ENCODE measurements at regions not wholly inside any gene's neighbourhood (a gene's known extent, or its start where the extent isn't known, plus 50 kb on each side); places are given as distances from the start of the nearest gene placed in this dataset.

DNA sequence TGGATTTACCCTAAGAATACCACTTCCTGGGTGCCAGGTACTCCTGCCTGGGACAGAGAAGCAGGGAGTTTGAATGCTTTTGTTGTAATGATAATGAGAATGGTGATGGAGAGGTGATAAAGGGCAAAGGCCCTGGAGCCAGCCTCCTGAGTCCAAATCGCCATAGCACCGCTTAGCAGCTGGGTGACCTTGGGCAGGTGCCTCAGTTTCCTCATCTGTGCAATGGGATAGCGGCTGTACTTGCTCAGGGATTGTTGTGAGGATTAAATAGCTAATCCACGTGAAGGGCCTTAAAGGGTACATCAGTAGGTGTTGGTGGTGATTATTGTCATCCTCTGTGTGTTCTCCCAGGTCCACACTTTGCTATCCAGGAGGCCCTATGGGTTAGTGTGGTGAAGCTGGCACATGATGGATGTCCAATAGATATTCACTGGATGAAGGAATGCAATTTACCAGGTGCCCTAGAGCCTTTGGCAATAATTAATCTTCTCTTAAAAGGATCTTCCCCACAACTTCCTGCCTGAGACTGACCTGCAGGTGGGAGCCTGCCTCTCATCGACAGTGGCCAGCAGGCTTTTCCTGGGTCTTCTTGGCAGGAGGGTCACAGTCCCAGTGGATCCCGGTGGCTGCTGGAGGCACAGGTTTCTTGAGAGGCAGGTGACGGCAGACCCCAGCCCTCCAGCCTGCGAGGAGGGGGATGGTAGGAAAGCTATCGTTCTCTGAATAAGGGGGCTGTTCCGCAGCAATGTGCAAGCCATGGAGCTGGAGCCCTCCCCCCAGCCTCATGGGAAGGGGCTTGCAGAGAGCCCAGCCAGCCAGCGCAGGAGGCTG lies 160.2 kb downstream of the MACROH2A1 start:
- TF ChIP-seq ZNF207 (IDR thresholded peaks at IDR 0.05; ENCODE audit: borderline replicate concordance) (no peak), POLR2A (IDR thresholded peaks at IDR 0.05; ENCODE audit: low read depth, low read length) (no peak), RFX5 (IDR thresholded peaks at IDR 0.05; ENCODE audit: low read depth, low read length) (no peak), CBFB (IDR thresholded peaks at IDR 0.05; ENCODE audit: low read depth) (no peak), SUZ12 (IDR thresholded peaks at IDR 0.05; ENCODE audit: unreplicated experiment) (no peak), POLR2AphosphoS5 (IDR thresholded peaks at IDR 0.05; ENCODE audit: low read length) (no peak), SP1 (IDR thresholded peaks at IDR 0.05; ENCODE audit: low read depth, low read length) (no peak), MYC (IDR thresholded peaks at IDR 0.05; ENCODE audit: insufficient read depth, insufficient read length, insufficient replicate concordance, low read length, severe bottlenecking) (no peak), SIN3A (IDR thresholded peaks at IDR 0.05; ENCODE audit: low read depth, low read length) (no peak), IKZF1 (conservative IDR thresholded peaks at IDR 0.05) (no peak), HDGF (IDR thresholded peaks at IDR 0.05) (no peak)
- TF ChIP-seq, protein P1, sequence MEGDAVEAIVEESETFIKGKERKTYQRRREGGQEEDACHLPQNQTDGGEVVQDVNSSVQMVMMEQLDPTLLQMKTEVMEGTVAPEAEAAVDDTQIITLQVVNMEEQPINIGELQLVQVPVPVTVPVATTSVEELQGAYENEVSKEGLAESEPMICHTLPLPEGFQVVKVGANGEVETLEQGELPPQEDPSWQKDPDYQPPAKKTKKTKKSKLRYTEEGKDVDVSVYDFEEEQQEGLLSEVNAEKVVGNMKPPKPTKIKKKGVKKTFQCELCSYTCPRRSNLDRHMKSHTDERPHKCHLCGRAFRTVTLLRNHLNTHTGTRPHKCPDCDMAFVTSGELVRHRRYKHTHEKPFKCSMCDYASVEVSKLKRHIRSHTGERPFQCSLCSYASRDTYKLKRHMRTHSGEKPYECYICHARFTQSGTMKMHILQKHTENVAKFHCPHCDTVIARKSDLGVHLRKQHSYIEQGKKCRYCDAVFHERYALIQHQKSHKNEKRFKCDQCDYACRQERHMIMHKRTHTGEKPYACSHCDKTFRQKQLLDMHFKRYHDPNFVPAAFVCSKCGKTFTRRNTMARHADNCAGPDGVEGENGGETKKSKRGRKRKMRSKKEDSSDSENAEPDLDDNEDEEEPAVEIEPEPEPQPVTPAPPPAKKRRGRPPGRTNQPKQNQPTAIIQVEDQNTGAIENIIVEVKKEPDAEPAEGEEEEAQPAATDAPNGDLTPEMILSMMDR (IDR thresholded peaks at IDR 0.05 in 2 of 3, conservative IDR thresholded peaks at IDR 0.05 in 1 of 3; ENCODE audit: control insufficient read depth in 2 of 3, extremely low read depth in 1 of 3, insufficient read depth in 1 of 3, low read depth in 3 of 3, low read length in 3 of 3): no peak
- TF ChIP-seq, protein P2, sequence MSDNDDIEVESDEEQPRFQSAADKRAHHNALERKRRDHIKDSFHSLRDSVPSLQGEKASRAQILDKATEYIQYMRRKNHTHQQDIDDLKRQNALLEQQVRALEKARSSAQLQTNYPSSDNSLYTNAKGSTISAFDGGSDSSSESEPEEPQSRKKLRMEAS (IDR thresholded peaks at IDR 0.05; ENCODE audit: low read depth, low read length): no peak
